HCT116 (cell line): ENCODE measurements at regions not wholly inside any gene's neighbourhood (a gene's known extent, or its start where the extent isn't known, plus 50 kb on each side); places are given as distances from the start of the nearest gene placed in this dataset.
"Not testable (repeated sequence)": the region's sequence is repeated elsewhere in the genome, so short reads cannot be mapped to it uniquely, and the experiment has no call there.

ENCODE experiments used
- EGR1 ChIP-seq: IDR thresholded peaks from 2 replicates; pipeline ENCODE4 v1.6.1; 2012; ENCODE audit warnings: low read depth
- EZH2 ChIP-seq: fragments of 200-600 bp; sonication (generic); IDR thresholded peaks from 2 replicates; pipeline ENCODE4 v1.6.1; 2017; ENCODE audit warnings: antibody characterized with exemption, mixed run types
- EZH2phosphoT487 ChIP-seq: fragments of 200-600 bp; IDR thresholded peaks from 2 replicates; pipeline ENCODE4 v1.6.1; 2018; ENCODE audit warnings: antibody characterized with exemption, borderline replicate concordance
- POLR2A ChIP-seq: IDR thresholded peaks from 2 replicates; pipeline ENCODE4 v1.7.0; 2011; ENCODE audit warnings: borderline replicate concordance; ENCODE audit not compliant: insufficient read depth, insufficient read length; ENCODE audit errors: extremely low read depth
- POLR2AphosphoS5 ChIP-seq: IDR thresholded peaks from 2 replicates; pipeline ENCODE4 v1.6.1; 2011; ENCODE audit warnings: mild to moderate bottlenecking, low read depth, low read length, moderate library complexity
- SRF ChIP-seq: IDR thresholded peaks from 2 replicates; pipeline ENCODE4 v1.6.1; 2012; ENCODE audit warnings: low read depth
- YY1 ChIP-seq: IDR thresholded peaks from 2 replicates; pipeline ENCODE4 v1.6.1; 2011; ENCODE audit warnings: low read length, low read depth, moderate library complexity, mild to moderate bottlenecking; ENCODE audit not compliant: insufficient replicate concordance; ENCODE audit errors: extremely low read depth
- ZFX ChIP-seq: fragments of 450-650 bp; IDR thresholded peaks from 2 replicates; pipeline ENCODE4 v1.6.1; 2017
- ZNF274 ChIP-seq: fragments of 200-500 bp; sonication (Bioruptor generic); IDR thresholded peaks from 2 replicates; pipeline ENCODE4 v1.6.1; 2014; ENCODE audit warnings: mild to moderate bottlenecking, low read depth, low read length, inconsistent platforms
- TF ChIP-seq, protein P1 (sequence below), 3 experiments: fragments of 200-600 bp in 1 of 3; sonication (generic) in 1 of 3; IDR thresholded peaks in 2 of 3; conservative IDR thresholded peaks in 1 of 3; 2 replicates each; pipeline ENCODE4 v1.5.1; 2012 to 2017; ENCODE audit warnings: low read depth in 2 of 3, low read length in 2 of 3, antibody characterized with exemption in 1 of 3, borderline replicate concordance in 1 of 3, control low read depth in 1 of 3, mild to moderate bottlenecking in 1 of 3, mixed read lengths in 1 of 3, mixed run types in 1 of 3, moderate library complexity in 1 of 3; ENCODE audit not compliant: insufficient read depth in 1 of 3
- TF ChIP-seq, protein P2 (sequence below): IDR thresholded peaks from 2 replicates; pipeline ENCODE4 v1.6.1; 2012
- TF ChIP-seq, protein P3 (sequence below): IDR thresholded peaks from 2 replicates; pipeline ENCODE4 v1.6.1; 2011; ENCODE audit warnings: mild to moderate bottlenecking, low read length, moderate library complexity; ENCODE audit not compliant: insufficient replicate concordance; ENCODE audit errors: extremely low read depth
- TF ChIP-seq, protein P4 (sequence below): IDR thresholded peaks from 2 replicates; pipeline ENCODE4 v1.6.1; 2012; ENCODE audit warnings: low read depth

DNA sequence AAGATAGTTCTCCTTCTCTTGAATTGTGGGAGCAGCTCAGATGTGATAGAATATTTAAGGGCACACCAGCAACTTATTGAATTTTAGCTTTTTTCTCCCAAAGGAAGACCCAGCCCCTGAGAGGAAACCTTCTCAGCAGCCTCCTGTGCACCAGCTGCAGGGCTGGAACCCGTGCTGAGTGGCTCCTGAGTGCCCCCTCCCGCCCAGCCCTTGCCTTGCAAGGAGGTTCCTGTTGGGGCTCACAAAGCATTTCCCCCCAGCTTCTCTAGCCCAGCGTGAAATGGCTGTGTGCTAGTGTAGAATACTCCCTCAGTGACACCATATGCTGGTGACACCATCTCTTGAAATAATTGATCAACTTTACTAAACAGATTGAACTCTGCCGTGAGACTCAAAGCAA is 1180.1 kb downstream of the TMEM121 start:
- not testable (repeated sequence) for TF ChIP-seq SRF, POLR2A, YY1, ZNF274, ZFX, POLR2AphosphoS5, EZH2, EGR1, EZH2phosphoT487
- TF ChIP-seq, protein P1, sequence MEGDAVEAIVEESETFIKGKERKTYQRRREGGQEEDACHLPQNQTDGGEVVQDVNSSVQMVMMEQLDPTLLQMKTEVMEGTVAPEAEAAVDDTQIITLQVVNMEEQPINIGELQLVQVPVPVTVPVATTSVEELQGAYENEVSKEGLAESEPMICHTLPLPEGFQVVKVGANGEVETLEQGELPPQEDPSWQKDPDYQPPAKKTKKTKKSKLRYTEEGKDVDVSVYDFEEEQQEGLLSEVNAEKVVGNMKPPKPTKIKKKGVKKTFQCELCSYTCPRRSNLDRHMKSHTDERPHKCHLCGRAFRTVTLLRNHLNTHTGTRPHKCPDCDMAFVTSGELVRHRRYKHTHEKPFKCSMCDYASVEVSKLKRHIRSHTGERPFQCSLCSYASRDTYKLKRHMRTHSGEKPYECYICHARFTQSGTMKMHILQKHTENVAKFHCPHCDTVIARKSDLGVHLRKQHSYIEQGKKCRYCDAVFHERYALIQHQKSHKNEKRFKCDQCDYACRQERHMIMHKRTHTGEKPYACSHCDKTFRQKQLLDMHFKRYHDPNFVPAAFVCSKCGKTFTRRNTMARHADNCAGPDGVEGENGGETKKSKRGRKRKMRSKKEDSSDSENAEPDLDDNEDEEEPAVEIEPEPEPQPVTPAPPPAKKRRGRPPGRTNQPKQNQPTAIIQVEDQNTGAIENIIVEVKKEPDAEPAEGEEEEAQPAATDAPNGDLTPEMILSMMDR (IDR thresholded peaks at IDR 0.05 in 2 of 3, conservative IDR thresholded peaks at IDR 0.05 in 1 of 3; ENCODE audit: borderline replicate concordance in 1 of 3, insufficient read depth in 1 of 3, low read depth in 2 of 3, low read length in 2 of 3), result not testable (repeated sequence)
- TF ChIP-seq, protein P2, sequence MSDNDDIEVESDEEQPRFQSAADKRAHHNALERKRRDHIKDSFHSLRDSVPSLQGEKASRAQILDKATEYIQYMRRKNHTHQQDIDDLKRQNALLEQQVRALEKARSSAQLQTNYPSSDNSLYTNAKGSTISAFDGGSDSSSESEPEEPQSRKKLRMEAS, result not testable (repeated sequence)
- TF ChIP-seq, protein P3, sequence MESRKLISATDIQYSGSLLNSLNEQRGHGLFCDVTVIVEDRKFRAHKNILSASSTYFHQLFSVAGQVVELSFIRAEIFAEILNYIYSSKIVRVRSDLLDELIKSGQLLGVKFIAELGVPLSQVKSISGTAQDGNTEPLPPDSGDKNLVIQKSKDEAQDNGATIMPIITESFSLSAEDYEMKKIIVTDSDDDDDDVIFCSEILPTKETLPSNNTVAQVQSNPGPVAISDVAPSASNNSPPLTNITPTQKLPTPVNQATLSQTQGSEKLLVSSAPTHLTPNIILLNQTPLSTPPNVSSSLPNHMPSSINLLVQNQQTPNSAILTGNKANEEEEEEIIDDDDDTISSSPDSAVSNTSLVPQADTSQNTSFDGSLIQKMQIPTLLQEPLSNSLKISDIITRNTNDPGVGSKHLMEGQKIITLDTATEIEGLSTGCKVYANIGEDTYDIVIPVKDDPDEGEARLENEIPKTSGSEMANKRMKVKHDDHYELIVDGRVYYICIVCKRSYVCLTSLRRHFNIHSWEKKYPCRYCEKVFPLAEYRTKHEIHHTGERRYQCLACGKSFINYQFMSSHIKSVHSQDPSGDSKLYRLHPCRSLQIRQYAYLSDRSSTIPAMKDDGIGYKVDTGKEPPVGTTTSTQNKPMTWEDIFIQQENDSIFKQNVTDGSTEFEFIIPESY, result not testable (repeated sequence)
- TF ChIP-seq, protein P4, sequence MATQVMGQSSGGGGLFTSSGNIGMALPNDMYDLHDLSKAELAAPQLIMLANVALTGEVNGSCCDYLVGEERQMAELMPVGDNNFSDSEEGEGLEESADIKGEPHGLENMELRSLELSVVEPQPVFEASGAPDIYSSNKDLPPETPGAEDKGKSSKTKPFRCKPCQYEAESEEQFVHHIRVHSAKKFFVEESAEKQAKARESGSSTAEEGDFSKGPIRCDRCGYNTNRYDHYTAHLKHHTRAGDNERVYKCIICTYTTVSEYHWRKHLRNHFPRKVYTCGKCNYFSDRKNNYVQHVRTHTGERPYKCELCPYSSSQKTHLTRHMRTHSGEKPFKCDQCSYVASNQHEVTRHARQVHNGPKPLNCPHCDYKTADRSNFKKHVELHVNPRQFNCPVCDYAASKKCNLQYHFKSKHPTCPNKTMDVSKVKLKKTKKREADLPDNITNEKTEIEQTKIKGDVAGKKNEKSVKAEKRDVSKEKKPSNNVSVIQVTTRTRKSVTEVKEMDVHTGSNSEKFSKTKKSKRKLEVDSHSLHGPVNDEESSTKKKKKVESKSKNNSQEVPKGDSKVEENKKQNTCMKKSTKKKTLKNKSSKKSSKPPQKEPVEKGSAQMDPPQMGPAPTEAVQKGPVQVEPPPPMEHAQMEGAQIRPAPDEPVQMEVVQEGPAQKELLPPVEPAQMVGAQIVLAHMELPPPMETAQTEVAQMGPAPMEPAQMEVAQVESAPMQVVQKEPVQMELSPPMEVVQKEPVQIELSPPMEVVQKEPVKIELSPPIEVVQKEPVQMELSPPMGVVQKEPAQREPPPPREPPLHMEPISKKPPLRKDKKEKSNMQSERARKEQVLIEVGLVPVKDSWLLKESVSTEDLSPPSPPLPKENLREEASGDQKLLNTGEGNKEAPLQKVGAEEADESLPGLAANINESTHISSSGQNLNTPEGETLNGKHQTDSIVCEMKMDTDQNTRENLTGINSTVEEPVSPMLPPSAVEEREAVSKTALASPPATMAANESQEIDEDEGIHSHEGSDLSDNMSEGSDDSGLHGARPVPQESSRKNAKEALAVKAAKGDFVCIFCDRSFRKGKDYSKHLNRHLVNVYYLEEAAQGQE, result not testable (repeated sequence)
